H1 (cell line): ENCODE measurements at regions not wholly inside any gene's neighbourhood (a gene's known extent, or its start where the extent isn't known, plus 50 kb on each side); places are given as distances from the start of the nearest gene placed in this dataset.

Source experiments
- CTCF ChIA-PET: fragments of 300-600 bp; sonication (Branson Sonifier 250); formaldehyde crosslinking; loops from one replicate; lab custom pipeline; 2021; ENCODE audit not compliant: partially characterized antibody; lab: Charles Lee
- POLR2A ChIA-PET: fragments of 300-600 bp; sonication (Branson Sonifier 250); formaldehyde crosslinking; loops from one replicate; lab custom pipeline; 2021; ENCODE audit warnings: inconsistent platforms; ENCODE audit not compliant: partially characterized antibody; lab: Charles Lee
- DNase-seq, 2 experiments: peaks; one replicate each; pipeline versions ENCODE4 v3.0.0 to v3.0.0-alpha.2; 2010 to 2022; ENCODE audit warnings: low spot score in 2 of 2, low read depth in 1 of 2, mixed read lengths in 1 of 2
- FAIRE-seq: peaks from 2 replicates; lab custom pipeline; 2011; peaks lifted over from hg19 to GRCh38; lab: Jason Lieb, UNC
- H2AFZ ChIP-seq: 2 replicates; pipeline ENCODE4 v1.8.1; 2012; ENCODE audit warnings: low read length, inconsistent platforms
- H2AK5ac ChIP-seq: 2 replicates; pipeline ENCODE4 v1.6.1; 2013; ENCODE audit warnings: low read depth, low read length
- H2BK120ac ChIP-seq: replicated peaks from 2 replicates; pipeline ENCODE3; 2013; ENCODE audit warnings: low read depth, low read length, inconsistent platforms
- H2BK12ac ChIP-seq: 2 replicates; pipeline ENCODE4 v1.6.1; 2013; ENCODE audit warnings: low read depth, low read length
- H2BK15ac ChIP-seq: 2 replicates; pipeline ENCODE4 v1.6.1; 2013; ENCODE audit warnings: low read length
- H2BK20ac ChIP-seq: 2 replicates; pipeline ENCODE4 v1.6.1; 2013; ENCODE audit warnings: low read length
- H2BK5ac ChIP-seq: 2 replicates; pipeline ENCODE4 v1.6.1; 2013; ENCODE audit warnings: low read depth, low read length
- H3K14ac ChIP-seq: 2 replicates; pipeline ENCODE4 v1.6.1; 2013; ENCODE audit warnings: inconsistent platforms; ENCODE audit not compliant: insufficient read length
- H3K18ac ChIP-seq: 2 replicates; pipeline ENCODE4 v1.6.1; 2013; ENCODE audit warnings: low read length; ENCODE audit errors: extremely low read depth
- H3K23ac ChIP-seq: 2 replicates; pipeline ENCODE4 v1.6.1; 2013; ENCODE audit warnings: inconsistent platforms; ENCODE audit not compliant: insufficient read length
- H3K23me2 ChIP-seq: 2 replicates; pipeline ENCODE4 v1.6.1; 2013; ENCODE audit warnings: low read depth, low read length
- H3K27ac ChIP-seq: 2 replicates; pipeline ENCODE4 v1.6.1; 2011; ENCODE audit warnings: low read depth, low read length, inconsistent platforms
- H3K27me3 ChIP-seq, 4 experiments: replicated peaks in 1 of 4; 1 replicate in 1 of 4; 2 replicates in 3 of 4; pipeline versions ENCODE4 v1.6.1 to v1.8.1; 2011 to 2013; ENCODE audit warnings: low read length in 3 of 4, mild to moderate bottlenecking in 3 of 4, inconsistent platforms in 2 of 4, mixed read lengths in 2 of 4, moderate library complexity in 1 of 4; ENCODE audit not compliant: control insufficient read depth in 3 of 4, insufficient read depth in 3 of 4; ENCODE audit errors: extremely low read depth in 1 of 4
- H3K36me3 ChIP-seq, 4 experiments: 2 replicates each; pipeline versions ENCODE4 v1.6.1 to v1.8.1; 2011 to 2013; ENCODE audit warnings: mild to moderate bottlenecking in 4 of 4, low read length in 3 of 4, moderate library complexity in 2 of 4, control low read depth in 1 of 4, inconsistent platforms in 1 of 4; ENCODE audit not compliant: insufficient read depth in 4 of 4, control insufficient read depth in 2 of 4
- H3K4ac ChIP-seq: replicated peaks from 2 replicates; pipeline ENCODE3; 2013; ENCODE audit warnings: low read length, low read depth, mixed read lengths, inconsistent platforms; ENCODE audit not compliant: insufficient read length
- H3K4me1 ChIP-seq, 4 experiments: replicated peaks in 1 of 4; 1 replicate in 1 of 4; 2 replicates in 3 of 4; pipeline versions ENCODE4 v1.6.1 to v1.8.1; 2011 to 2013; ENCODE audit warnings: low read length in 3 of 4, inconsistent platforms in 2 of 4, mixed read lengths in 1 of 4; ENCODE audit not compliant: insufficient read depth in 4 of 4, control insufficient read depth in 3 of 4
- H3K4me2 ChIP-seq, 2 experiments: 2 replicates each; pipeline versions ENCODE4 v1.6.1 to v1.8.1; 2011 to 2013; ENCODE audit warnings: low read depth in 2 of 2, low read length in 2 of 2, control low read depth in 1 of 2, inconsistent platforms in 1 of 2, mild to moderate bottlenecking in 1 of 2; ENCODE audit not compliant: insufficient read depth in 1 of 2
- H3K4me3 ChIP-seq, 4 experiments: fragments of 200-600, 300-600 bp in 1 of 4; sonication (generic), shearing (Covaris generic), sonication (Bioruptor Twin) in 1 of 4; 2 replicates each; pipeline versions ENCODE4 v1.5.1 to v1.8.1; 2011 to 2016; ENCODE audit warnings: low read length in 4 of 4, low read depth in 3 of 4, control low read depth in 2 of 4, inconsistent platforms in 2 of 4, mild to moderate bottlenecking in 2 of 4, mixed read lengths in 1 of 4, moderate library complexity in 1 of 4; ENCODE audit not compliant: insufficient read depth in 2 of 4; ENCODE audit errors: extremely low read depth in 1 of 4
- H3K56ac ChIP-seq: replicated peaks from 2 replicates; pipeline ENCODE3; 2013; ENCODE audit warnings: low read depth, mild to moderate bottlenecking, mixed read lengths, low read length, inconsistent platforms; ENCODE audit not compliant: insufficient read length
- H3K79me1 ChIP-seq: 2 replicates; pipeline ENCODE4 v1.6.1; 2013; ENCODE audit warnings: low read depth, low read length, control low read depth
- H3K79me2 ChIP-seq, 2 experiments: 2 replicates each; pipeline versions ENCODE4 v1.6.1 to v1.8.1; 2012 to 2013; ENCODE audit warnings: low read length in 2 of 2, mild to moderate bottlenecking in 2 of 2, inconsistent platforms in 1 of 2; ENCODE audit not compliant: insufficient read depth in 2 of 2, control insufficient read depth in 1 of 2
- H3K9ac ChIP-seq, 4 experiments: replicated peaks in 1 of 4; 1 replicate in 1 of 4; 2 replicates in 3 of 4; pipeline versions ENCODE4 v1.6.1 to v1.8.1; 2011 to 2013; ENCODE audit warnings: low read depth in 3 of 4, low read length in 3 of 4, control low read depth in 2 of 4, mild to moderate bottlenecking in 2 of 4, moderate library complexity in 2 of 4, inconsistent platforms in 1 of 4; ENCODE audit errors: extremely low read depth in 1 of 4
- H3K9me3 ChIP-seq, 2 experiments: 2 replicates each; pipeline versions ENCODE4 v1.6.1 to v1.8.1; 2012 to 2013; ENCODE audit warnings: mild to moderate bottlenecking in 2 of 2, moderate library complexity in 2 of 2, control low read depth in 1 of 2, inconsistent platforms in 1 of 2, low read depth in 1 of 2, low read length in 1 of 2, mixed read lengths in 1 of 2; ENCODE audit not compliant: insufficient read depth in 2 of 2
- H4K20me1 ChIP-seq, 2 experiments: replicated peaks in 1 of 2; 2 replicates each; pipeline versions ENCODE3 to v1.8.1; 2011 to 2013; ENCODE audit warnings: inconsistent platforms in 2 of 2, low read length in 2 of 2, mild to moderate bottlenecking in 1 of 2; ENCODE audit not compliant: insufficient read depth in 2 of 2, control insufficient read depth in 1 of 2
- H4K5ac ChIP-seq: 2 replicates; pipeline ENCODE4 v1.6.1; 2013; ENCODE audit warnings: low read length, low read depth, mixed read lengths, inconsistent platforms; ENCODE audit not compliant: insufficient read length
- H4K8ac ChIP-seq: 2 replicates; pipeline ENCODE4 v1.8.0; 2013; ENCODE audit warnings: mild to moderate bottlenecking, moderate library complexity, low read length, inconsistent platforms; ENCODE audit not compliant: insufficient read depth; ENCODE audit errors: extremely low read depth
- H4K91ac ChIP-seq: replicated peaks from 2 replicates; pipeline ENCODE3; 2013; ENCODE audit warnings: low read length, mixed read lengths, inconsistent platforms; ENCODE audit not compliant: insufficient read length
- BACH1 ChIP-seq: IDR thresholded peaks from 2 replicates; pipeline ENCODE4 v1.6.1; 2012; ENCODE audit warnings: low read length, improper control_type of control experiment
- CEBPB ChIP-seq: IDR thresholded peaks from 2 replicates; pipeline ENCODE4 v1.6.1; 2012; ENCODE audit warnings: low read depth, low read length
- EP300 ChIP-seq, 2 experiments: IDR thresholded peaks; 1 replicate in 1 of 2; 2 replicates in 1 of 2; pipeline ENCODE4 v1.6.1; 2011 to 2012; ENCODE audit warnings: low read depth in 2 of 2, low read length in 2 of 2, mild to moderate bottlenecking in 2 of 2, borderline replicate concordance in 1 of 2, inconsistent platforms in 1 of 2, moderate library complexity in 1 of 2
- FOSL1 ChIP-seq: IDR thresholded peaks from 2 replicates; pipeline ENCODE4 v1.6.1; 2011; ENCODE audit warnings: mild to moderate bottlenecking, low read depth, low read length, moderate library complexity; ENCODE audit not compliant: insufficient read depth
- GABPA ChIP-seq: IDR thresholded peaks from 2 replicates; pipeline ENCODE4 v1.6.1; 2011; ENCODE audit warnings: mild to moderate bottlenecking, low read length, moderate library complexity, borderline replicate concordance; ENCODE audit not compliant: insufficient read depth
- JUND ChIP-seq: IDR thresholded peaks from 2 replicates; pipeline ENCODE4 v1.6.1; 2011; ENCODE audit warnings: mild to moderate bottlenecking, improper control_type of control experiment, low read length
- MAFK ChIP-seq: IDR thresholded peaks from 2 replicates; pipeline ENCODE4 v1.6.1; 2012; ENCODE audit warnings: low read depth, mild to moderate bottlenecking, improper control_type of control experiment, low read length
- NRF1 ChIP-seq: IDR thresholded peaks from 2 replicates; pipeline ENCODE4 v1.6.1; 2011; ENCODE audit warnings: mild to moderate bottlenecking, low read depth, low read length, improper control_type of control experiment
- RAD21 ChIP-seq, 2 experiments: IDR thresholded peaks in 1 of 2; conservative IDR thresholded peaks in 1 of 2; 2 replicates each; pipeline ENCODE4 v1.6.1; 2011; ENCODE audit warnings: low read depth in 2 of 2, low read length in 2 of 2, improper control_type of control experiment in 1 of 2, inconsistent platforms in 1 of 2, mild to moderate bottlenecking in 1 of 2, moderate library complexity in 1 of 2
- RBBP5 ChIP-seq: IDR thresholded peaks from 2 replicates; pipeline ENCODE4 v1.7.1; 2012; ENCODE audit warnings: low read depth, mild to moderate bottlenecking, inconsistent platforms, low read length, moderate library complexity, borderline replicate concordance
- RNF2 ChIP-seq: fragments of 200-900, 300-1000 bp; sonication (generic); IDR thresholded peaks from 2 replicates; pipeline ENCODE4 v1.7.1; 2016; ENCODE audit warnings: borderline replicate concordance, low read depth, mild to moderate bottlenecking, antibody characterized with exemption, low read length; ENCODE audit not compliant: poor library complexity, severe bottlenecking; ENCODE audit errors: missing control alignments
- RXRA ChIP-seq: IDR thresholded peaks from 2 replicates; pipeline ENCODE4 v1.6.1; 2011; ENCODE audit warnings: low read depth, mild to moderate bottlenecking, low read length, moderate library complexity; ENCODE audit not compliant: insufficient read depth
- SUZ12 ChIP-seq: fragments of 200-600 bp; sonication (generic); IDR thresholded peaks from 2 replicates; pipeline ENCODE4 v1.6.1; 2012; ENCODE audit warnings: mild to moderate bottlenecking, inconsistent platforms, low read length, moderate library complexity, mixed read lengths
- WGBS, 2 experiments: shearing (Covaris generic) in 1 of 2; methylation state at CpG; one replicate each; pipeline versions ENCODE4 v1.1.6 to v1.1.7; 2013 to 2015; ENCODE audit warnings: low lambda C conversion rate in 2 of 2, mixed read lengths in 2 of 2, inconsistent platforms in 1 of 2, low coverage in 1 of 2, missing lambda C conversion rate in 1 of 2; ENCODE audit not compliant: insufficient replicate concordance in 2 of 2, insufficient coverage in 1 of 2, insufficient read length in 1 of 2; ENCODE audit errors: extremely low coverage in 1 of 2, missing lambda C conversion rate in 1 of 2; 5-methylcytosine and 5-hydroxymethylcytosine counted together

DNA sequence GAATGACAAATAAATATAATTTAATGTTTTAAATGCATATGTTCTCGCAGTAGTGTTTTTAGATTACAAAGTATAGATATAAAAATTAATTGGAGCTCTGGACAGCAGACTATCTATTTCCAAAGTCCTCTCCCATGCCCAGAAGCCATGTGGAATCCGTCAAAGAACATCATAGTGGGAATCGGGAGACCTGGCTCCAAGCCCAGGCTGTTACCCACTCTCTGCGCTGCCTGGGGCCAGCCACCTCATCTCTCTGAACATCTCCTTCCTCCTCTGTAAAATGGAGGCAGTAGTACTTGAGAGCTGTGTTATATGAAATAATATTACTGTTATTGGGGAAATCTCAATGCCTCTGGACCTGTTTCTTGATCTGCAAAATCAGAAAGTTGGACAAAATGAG lies 58.1 kb upstream of the SLC30A5 start:
- H3K18ac ChIP-seq = no peak overlapping the region
- H2BK5ac ChIP-seq = no peak overlapping the region
- H2BK12ac ChIP-seq = no peak overlapping the region
- H2AK5ac ChIP-seq = no peak overlapping the region
- no peak overlapping the region for H2BK20ac ChIP-seq
- no peak overlapping the region for H2AFZ ChIP-seq
- H3K4me1 ChIP-seq = no peaks in the 10 kb centered on the region
- no peak overlapping the region for H3K23ac ChIP-seq
- H3K14ac ChIP-seq = no peak overlapping the region
- H3K27ac ChIP-seq = no peak overlapping the region
- no peaks in the 10 kb centered on the region for H4K20me1 ChIP-seq
- no peak overlapping the region for H3K56ac ChIP-seq
- no peak for DNase-seq
- no peaks in the 10 kb centered on the region for H3K79me1 ChIP-seq
- H4K8ac ChIP-seq = no peak overlapping the region
- POLR2A ChIA-PET = no interaction called here
- H3K4me2 ChIP-seq = no peak overlapping the region
- no peaks in the 10 kb centered on the region for H3K79me2 ChIP-seq
- H3K36me3 ChIP-seq = no peaks in the 10 kb centered on the region
- 86% methylated on average over 4 of the region's 4 CpGs; no CpG with 5 or more reads in 1 of the 2 experiments for WGBS, 2 experiments
- no peak for FAIRE-seq
- H3K4me3 ChIP-seq = no peak overlapping the region
- no peak overlapping the region for H2BK15ac ChIP-seq
- no peak overlapping the region for H4K91ac ChIP-seq
- no peaks in the 10 kb centered on the region for H3K9me3 ChIP-seq
- CTCF ChIA-PET = interaction anchor here (1.4 to 1.8 kb wide), 2 partner anchors 9 to 11 kb away, joined by 4 to 11 read pairs; no protein-coding TSS in a partner anchor
- no peaks in the 10 kb centered on the region for H3K27me3 ChIP-seq
- TF ChIP-seq GABPA (no peak), RAD21 (IDR thresholded peaks at IDR 0.05 in 1 of 2, conservative IDR thresholded peaks at IDR 0.05 in 1 of 2; ENCODE audit: low read depth in 2 of 2, low read length in 2 of 2) (no peak), SUZ12 (no peak), MAFK (no peak), BACH1 (no peak), FOSL1 (no peak), RXRA (no peak), EP300 (IDR thresholded peaks at IDR 0.05; ENCODE audit: borderline replicate concordance in 1 of 2, low read depth in 2 of 2, low read length in 2 of 2) (no peak), RBBP5 (no peak), RNF2 (no peak), JUND (no peak), NRF1 (no peak), CEBPB (no peak)
- TF ChIP-seq, all 59 proteins: peak for 0
- Histone ChIP-seq H3K23me2 (no peaks in the 10 kb centered on the region), H3K4ac (no peak overlapping the region), H4K5ac (no peak overlapping the region), H3K9ac (no peak overlapping the region), H2BK120ac (no peak overlapping the region)
